Thyroid gland (tissue), 4 donors: ENCODE measurements at regions not wholly inside any gene's neighbourhood (a gene's known extent, or its start where the extent isn't known, plus 50 kb on each side); places are given as distances from the start of the nearest gene placed in this dataset.
"Not testable (repeated sequence)": the region's sequence is repeated elsewhere in the genome, so short reads cannot be mapped to it uniquely, and the experiment has no call there.

Source experiments
- POLR2A ChIP-seq, 2 donors: fragments of 450-650 bp; IDR thresholded peaks; one replicate each; pipeline ENCODE4 v1.6.1; 2017; ENCODE audit warnings: antibody characterized with exemption in 2 of 2, mild to moderate bottlenecking in 2 of 2, moderate library complexity in 1 of 2
- TF ChIP-seq, protein P1 (sequence below), 6 experiments: fragments of 200-600 bp in 3 of 6; fragments of 450-650 bp in 3 of 6; sonication (generic) in 3 of 6; IDR thresholded peaks; one replicate each; pipeline ENCODE4 v1.5.1; 2016 to 2019; ENCODE audit warnings: antibody characterized with exemption in 6 of 6, mild to moderate bottlenecking in 2 of 6, inconsistent platforms in 1 of 6, moderate library complexity in 1 of 6

DNA sequence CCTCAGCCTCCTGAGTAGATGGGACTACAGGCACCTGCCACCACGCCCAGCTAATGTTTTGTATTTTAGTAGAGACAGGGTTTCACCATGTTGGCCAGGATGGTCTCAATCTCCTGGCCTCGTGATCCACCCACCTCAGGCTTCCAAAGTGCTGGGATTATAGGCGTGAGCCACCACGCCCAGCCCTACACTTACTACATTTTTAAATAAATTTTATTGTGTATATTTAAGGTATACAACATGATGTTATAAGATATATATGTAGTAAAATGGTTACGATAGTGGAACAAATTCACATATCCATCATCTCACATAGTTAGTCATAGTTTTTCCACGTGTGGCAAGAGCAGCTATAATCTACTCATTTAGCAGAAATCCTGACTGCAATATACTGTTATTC, 189.6 kb downstream of the TMEM114 start:
- TF ChIP-seq, protein P1, sequence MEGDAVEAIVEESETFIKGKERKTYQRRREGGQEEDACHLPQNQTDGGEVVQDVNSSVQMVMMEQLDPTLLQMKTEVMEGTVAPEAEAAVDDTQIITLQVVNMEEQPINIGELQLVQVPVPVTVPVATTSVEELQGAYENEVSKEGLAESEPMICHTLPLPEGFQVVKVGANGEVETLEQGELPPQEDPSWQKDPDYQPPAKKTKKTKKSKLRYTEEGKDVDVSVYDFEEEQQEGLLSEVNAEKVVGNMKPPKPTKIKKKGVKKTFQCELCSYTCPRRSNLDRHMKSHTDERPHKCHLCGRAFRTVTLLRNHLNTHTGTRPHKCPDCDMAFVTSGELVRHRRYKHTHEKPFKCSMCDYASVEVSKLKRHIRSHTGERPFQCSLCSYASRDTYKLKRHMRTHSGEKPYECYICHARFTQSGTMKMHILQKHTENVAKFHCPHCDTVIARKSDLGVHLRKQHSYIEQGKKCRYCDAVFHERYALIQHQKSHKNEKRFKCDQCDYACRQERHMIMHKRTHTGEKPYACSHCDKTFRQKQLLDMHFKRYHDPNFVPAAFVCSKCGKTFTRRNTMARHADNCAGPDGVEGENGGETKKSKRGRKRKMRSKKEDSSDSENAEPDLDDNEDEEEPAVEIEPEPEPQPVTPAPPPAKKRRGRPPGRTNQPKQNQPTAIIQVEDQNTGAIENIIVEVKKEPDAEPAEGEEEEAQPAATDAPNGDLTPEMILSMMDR (IDR thresholded peaks at IDR 0.05), result not testable (repeated sequence)
- TF ChIP-seq POLR2A (IDR thresholded peaks at IDR 0.05), result not testable (repeated sequence)
